Liver (tissue), 8 donors: ENCODE measurements at regions not wholly inside any gene's neighbourhood (a gene's known extent, or its start where the extent isn't known, plus 50 kb on each side); places are given as distances from the start of the nearest gene placed in this dataset.

Experiments used
- DNase-seq: peaks from one replicate; pipeline ENCODE4 v3.0.0-alpha.2; 2017; ENCODE audit warnings: low spot score
- H3K27ac ChIP-seq, 2 donors: one replicate each; pipeline ENCODE4 v1.7.0; 2013; ENCODE audit warnings: inconsistent platforms in 2 of 2, low read length in 2 of 2, control low read depth in 1 of 2, low read depth in 1 of 2, mild to moderate bottlenecking in 1 of 2
- H3K27me3 ChIP-seq, 4 donors: one replicate each; pipeline versions ENCODE4 v1.6.1 to v1.7.0; 2013; ENCODE audit warnings: low read length in 3 of 4, inconsistent platforms in 1 of 4, mild to moderate bottlenecking in 1 of 4, moderate library complexity in 1 of 4; ENCODE audit not compliant: control insufficient read depth in 4 of 4, insufficient read depth in 4 of 4
- H3K36me3 ChIP-seq, 4 donors: one replicate each; pipeline versions ENCODE4 v1.6.1 to v1.7.0; 2013; ENCODE audit warnings: low read length in 3 of 4, mild to moderate bottlenecking in 3 of 4, low read depth in 1 of 4, moderate library complexity in 1 of 4; ENCODE audit not compliant: control insufficient read depth in 4 of 4, insufficient read depth in 3 of 4
- H3K4me1 ChIP-seq, 4 donors: one replicate each; pipeline versions ENCODE4 v1.6.1 to v1.7.0; 2013; ENCODE audit warnings: low read length in 3 of 4, mild to moderate bottlenecking in 3 of 4, moderate library complexity in 1 of 4; ENCODE audit not compliant: control insufficient read depth in 4 of 4, insufficient read depth in 4 of 4
- H3K4me3 ChIP-seq, 3 donors: one replicate each; pipeline versions ENCODE4 v1.6.1 to v1.7.0; 2013; ENCODE audit warnings: low read length in 3 of 3, control low read depth in 1 of 3, low read depth in 1 of 3, mild to moderate bottlenecking in 1 of 3
- H3K9ac ChIP-seq, 2 donors: one replicate each; pipeline ENCODE4 v1.7.0; 2013; ENCODE audit warnings: low read length in 2 of 2, mild to moderate bottlenecking in 2 of 2, moderate library complexity in 2 of 2, control low read depth in 1 of 2, low read depth in 1 of 2
- H3K9me3 ChIP-seq, 4 donors: one replicate each; pipeline versions ENCODE4 v1.6.1 to v1.7.0; 2013; ENCODE audit warnings: low read length in 3 of 4; ENCODE audit not compliant: control insufficient read depth in 4 of 4
- ATF3 ChIP-seq: IDR thresholded peaks from 2 replicates; pipeline ENCODE4 v1.6.1; 2016; ENCODE audit warnings: antibody characterized with exemption
- CTCF ChIP-seq: fragments of 150-350 bp; IDR thresholded peaks from 2 replicates; pipeline ENCODE4 v1.5.1; 2017; ENCODE audit warnings: improper control_type of control experiment, low read depth, low read length; ENCODE audit not compliant: missing input control
- EGR1 ChIP-seq, 2 donors: IDR thresholded peaks; 2 replicates each; pipeline ENCODE4 v1.6.1; 2016 to 2018; ENCODE audit warnings: antibody characterized with exemption in 2 of 2, low read depth in 2 of 2
- FOXA1 ChIP-seq: IDR thresholded peaks from 2 replicates; pipeline ENCODE4 v1.6.1; 2016; ENCODE audit warnings: antibody characterized with exemption
- FOXA2 ChIP-seq: IDR thresholded peaks from 2 replicates; pipeline ENCODE4 v1.6.1; 2016; ENCODE audit warnings: antibody characterized with exemption
- GABPA ChIP-seq, 2 donors: IDR thresholded peaks in 1 of 2; conservative IDR thresholded peaks in 1 of 2; 2 replicates each; pipeline ENCODE4 v1.6.1; 2016; ENCODE audit warnings: antibody characterized with exemption in 2 of 2, mild to moderate bottlenecking in 1 of 2, moderate library complexity in 1 of 2
- HNF4A ChIP-seq, 2 donors: conservative IDR thresholded peaks; 2 replicates each; pipeline ENCODE4 v1.6.1; 2016; ENCODE audit warnings: antibody characterized with exemption in 2 of 2, mild to moderate bottlenecking in 2 of 2
- HNF4G ChIP-seq: IDR thresholded peaks from 2 replicates; pipeline ENCODE4 v1.6.1; 2016; ENCODE audit warnings: antibody characterized with exemption
- JUND ChIP-seq, 2 donors: IDR thresholded peaks; 2 replicates each; pipeline ENCODE4 v1.6.1; 2016; ENCODE audit warnings: antibody characterized with exemption in 2 of 2
- MAX ChIP-seq: IDR thresholded peaks from 2 replicates; pipeline ENCODE4 v1.6.1; 2016; ENCODE audit warnings: antibody characterized with exemption
- NR2F2 ChIP-seq: IDR thresholded peaks from 2 replicates; pipeline ENCODE4 v1.6.1; 2016; ENCODE audit warnings: antibody characterized with exemption
- RAD21 ChIP-seq, 2 donors: IDR thresholded peaks; 2 replicates each; pipeline ENCODE4 v1.6.1; 2016; ENCODE audit warnings: antibody characterized with exemption in 2 of 2, mild to moderate bottlenecking in 2 of 2
- REST ChIP-seq: IDR thresholded peaks from 2 replicates; pipeline ENCODE4 v1.6.1; 2016; ENCODE audit warnings: antibody characterized with exemption, mild to moderate bottlenecking
- RXRA ChIP-seq, 2 donors: IDR thresholded peaks; 2 replicates each; pipeline ENCODE4 v1.6.1; 2017 to 2018; ENCODE audit warnings: antibody characterized with exemption in 2 of 2, mild to moderate bottlenecking in 1 of 2
- SP1 ChIP-seq: IDR thresholded peaks from 2 replicates; pipeline ENCODE4 v1.6.1; 2018; ENCODE audit warnings: antibody characterized with exemption, mild to moderate bottlenecking
- TAF1 ChIP-seq: conservative IDR thresholded peaks from 2 replicates; pipeline ENCODE4 v1.6.1; 2016; ENCODE audit warnings: antibody characterized with exemption, mild to moderate bottlenecking
- YY1 ChIP-seq: IDR thresholded peaks from 2 replicates; pipeline ENCODE4 v1.6.1; 2016; ENCODE audit warnings: antibody characterized with exemption, mild to moderate bottlenecking
- ZBTB33 ChIP-seq: IDR thresholded peaks from 2 replicates; pipeline ENCODE4 v1.6.1; 2016; ENCODE audit warnings: antibody characterized with exemption
- WGBS: extraction: QIAGEN DNeasy Blood & Tissue Kit; methylation state at CpG from one replicate; pipeline ENCODE4 v1.1.7; 2013; 5-methylcytosine and 5-hydroxymethylcytosine counted together
- donor health status: healthy.
- donor health status: healthy.
- donor health status: healthy.
- donor health status: healthy.
- donor health status: healthy.

GRCh38 chr16:63312346-63312745, 1276.1 kb upstream of the CDH8 start:
- WGBS = 70% methylated on average over 1 of the region's 1 CpG
- Histone ChIP-seq H3K27me3 (no peaks in the 10 kb centered on the region), H3K9me3 (no peaks in the 10 kb centered on the region), H3K36me3 (no peaks in the 10 kb centered on the region), H3K4me1 (peaks cover 0 to 4% (median 0%) of the 10 kb centered on the region in 4 donors), H3K4me3 (no peak overlapping the region), H3K9ac (no peak overlapping the region), H3K27ac (no peak overlapping the region)
- TF ChIP-seq NR2F2 = no peak
- no peak for TF ChIP-seq GABPA (IDR thresholded peaks at IDR 0.05 in 1 of 2, conservative IDR thresholded peaks at IDR 0.05 in 1 of 2)
- no peak for TF ChIP-seq ATF3
- no peak for TF ChIP-seq RXRA (IDR thresholded peaks at IDR 0.05)
- no peak for TF ChIP-seq HNF4G
- TF ChIP-seq MAX = no peak
- TF ChIP-seq FOXA1 = no peak
- TF ChIP-seq YY1 = no peak
- TF ChIP-seq JUND (IDR thresholded peaks at IDR 0.05) = no peak
- no peak for TF ChIP-seq REST
- no peak for TF ChIP-seq EGR1 (IDR thresholded peaks at IDR 0.05; ENCODE audit: low read depth in 2 of 2)
- TF ChIP-seq HNF4A (conservative IDR thresholded peaks at IDR 0.05) = no peak
- TF ChIP-seq ZBTB33 = no peak
- TF ChIP-seq TAF1 = no peak
- TF ChIP-seq FOXA2 = no peak
- no peak for TF ChIP-seq RAD21 (IDR thresholded peaks at IDR 0.05)
- TF ChIP-seq CTCF = no peak
- TF ChIP-seq SP1 = no peak
- DNase-seq = no peak
